Gastrocnemius medialis (tissue), 4 donors: ENCODE measurements at regions not wholly inside any gene's neighbourhood (a gene's known extent, or its start where the extent isn't known, plus 50 kb on each side); places are given as distances from the start of the nearest gene placed in this dataset.

Source experiments
- POLR2A ChIP-seq, 2 donors: fragments of 450-650 bp; IDR thresholded peaks; one replicate each; pipeline ENCODE4 v1.6.1; 2017; ENCODE audit warnings: antibody characterized with exemption in 2 of 2, mild to moderate bottlenecking in 2 of 2, moderate library complexity in 2 of 2
- TF ChIP-seq, protein P1 (sequence below), 5 experiments: fragments of 450-650 bp in 3 of 5; fragments of 200-600 bp in 2 of 5; sonication (generic) in 2 of 5; IDR thresholded peaks in 4 of 5; conservative IDR thresholded peaks in 1 of 5; 1 replicate in 4 of 5; 2 replicates in 1 of 5; pipeline ENCODE4 v1.5.1; 2016 to 2019; ENCODE audit warnings: antibody characterized with exemption in 5 of 5, mild to moderate bottlenecking in 3 of 5, moderate library complexity in 3 of 5

DNA sequence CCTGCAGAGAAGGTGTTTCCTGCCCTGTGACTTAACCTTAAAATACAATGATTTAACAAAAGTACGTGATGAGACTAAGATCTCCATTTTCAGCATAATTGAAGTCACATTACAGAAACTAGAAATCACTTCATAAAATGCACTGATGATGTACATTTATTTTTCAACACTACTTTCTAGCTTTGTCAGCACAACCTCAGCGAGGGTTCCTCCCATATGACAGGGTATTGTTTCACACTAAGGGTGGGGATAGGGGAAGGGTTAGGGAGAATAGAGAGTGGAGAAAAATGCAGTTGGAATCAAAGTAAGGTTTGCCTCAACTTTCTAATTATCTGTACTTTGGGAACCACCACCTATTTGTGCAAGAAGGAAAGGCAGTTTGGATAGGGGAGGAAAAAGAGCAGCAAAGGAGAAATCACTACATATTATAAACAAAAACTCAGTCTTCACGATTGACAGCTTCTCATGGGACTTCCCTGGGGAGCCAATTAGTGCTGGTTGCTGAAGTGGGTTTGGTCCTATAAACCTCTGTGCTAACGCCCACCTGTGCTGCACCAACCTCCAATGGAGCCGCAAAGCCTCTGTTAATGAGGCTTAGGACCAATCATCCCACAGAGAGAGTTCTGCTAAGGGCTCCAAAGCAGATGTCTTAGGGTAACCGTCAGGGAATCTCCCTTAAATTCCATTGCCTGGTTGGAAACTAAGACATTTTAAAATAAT, 369.2 kb upstream of the PDE4D start:
- TF ChIP-seq, protein P1, sequence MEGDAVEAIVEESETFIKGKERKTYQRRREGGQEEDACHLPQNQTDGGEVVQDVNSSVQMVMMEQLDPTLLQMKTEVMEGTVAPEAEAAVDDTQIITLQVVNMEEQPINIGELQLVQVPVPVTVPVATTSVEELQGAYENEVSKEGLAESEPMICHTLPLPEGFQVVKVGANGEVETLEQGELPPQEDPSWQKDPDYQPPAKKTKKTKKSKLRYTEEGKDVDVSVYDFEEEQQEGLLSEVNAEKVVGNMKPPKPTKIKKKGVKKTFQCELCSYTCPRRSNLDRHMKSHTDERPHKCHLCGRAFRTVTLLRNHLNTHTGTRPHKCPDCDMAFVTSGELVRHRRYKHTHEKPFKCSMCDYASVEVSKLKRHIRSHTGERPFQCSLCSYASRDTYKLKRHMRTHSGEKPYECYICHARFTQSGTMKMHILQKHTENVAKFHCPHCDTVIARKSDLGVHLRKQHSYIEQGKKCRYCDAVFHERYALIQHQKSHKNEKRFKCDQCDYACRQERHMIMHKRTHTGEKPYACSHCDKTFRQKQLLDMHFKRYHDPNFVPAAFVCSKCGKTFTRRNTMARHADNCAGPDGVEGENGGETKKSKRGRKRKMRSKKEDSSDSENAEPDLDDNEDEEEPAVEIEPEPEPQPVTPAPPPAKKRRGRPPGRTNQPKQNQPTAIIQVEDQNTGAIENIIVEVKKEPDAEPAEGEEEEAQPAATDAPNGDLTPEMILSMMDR (IDR thresholded peaks at IDR 0.05 in 4 of 5, conservative IDR thresholded peaks at IDR 0.05 in 1 of 5), result no peak
- no peak for TF ChIP-seq POLR2A (IDR thresholded peaks at IDR 0.05)
